C4-2B (cell line): ENCODE measurements at regions not wholly inside any gene's neighbourhood (a gene's known extent, or its start where the extent isn't known, plus 50 kb on each side); places are given as distances from the start of the nearest gene placed in this dataset.

Experiments used
- ZFX ChIP-seq: fragments of 450-650 bp; IDR thresholded peaks from 2 replicates; pipeline ENCODE4 v1.6.1; 2017
- TF ChIP-seq, protein P1 (sequence below): fragments of 450-650 bp; conservative IDR thresholded peaks from 2 replicates; pipeline ENCODE4 v1.5.1; 2017; ENCODE audit warnings: mild to moderate bottlenecking

DNA sequence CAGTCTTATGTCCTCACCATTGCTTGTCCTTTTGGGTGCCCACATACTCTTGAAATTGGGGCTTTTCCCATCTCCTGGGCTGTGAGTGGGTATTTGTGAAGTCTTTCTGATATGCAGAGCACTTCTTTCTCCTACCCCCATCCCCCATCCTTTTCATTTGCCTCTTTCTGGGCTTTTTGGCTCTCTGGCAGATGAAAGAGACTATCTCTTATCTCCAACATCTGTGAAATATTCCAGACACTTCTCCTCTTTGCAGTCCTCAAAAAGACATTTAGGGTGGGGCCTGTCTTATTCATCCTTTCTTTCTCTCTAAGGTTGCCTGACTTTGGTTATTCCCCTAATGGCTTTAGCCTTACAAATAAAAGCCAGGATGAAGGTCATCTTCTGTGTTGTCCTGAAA is 462.2 kb upstream of the MKI67 start:
- TF ChIP-seq, protein P1, sequence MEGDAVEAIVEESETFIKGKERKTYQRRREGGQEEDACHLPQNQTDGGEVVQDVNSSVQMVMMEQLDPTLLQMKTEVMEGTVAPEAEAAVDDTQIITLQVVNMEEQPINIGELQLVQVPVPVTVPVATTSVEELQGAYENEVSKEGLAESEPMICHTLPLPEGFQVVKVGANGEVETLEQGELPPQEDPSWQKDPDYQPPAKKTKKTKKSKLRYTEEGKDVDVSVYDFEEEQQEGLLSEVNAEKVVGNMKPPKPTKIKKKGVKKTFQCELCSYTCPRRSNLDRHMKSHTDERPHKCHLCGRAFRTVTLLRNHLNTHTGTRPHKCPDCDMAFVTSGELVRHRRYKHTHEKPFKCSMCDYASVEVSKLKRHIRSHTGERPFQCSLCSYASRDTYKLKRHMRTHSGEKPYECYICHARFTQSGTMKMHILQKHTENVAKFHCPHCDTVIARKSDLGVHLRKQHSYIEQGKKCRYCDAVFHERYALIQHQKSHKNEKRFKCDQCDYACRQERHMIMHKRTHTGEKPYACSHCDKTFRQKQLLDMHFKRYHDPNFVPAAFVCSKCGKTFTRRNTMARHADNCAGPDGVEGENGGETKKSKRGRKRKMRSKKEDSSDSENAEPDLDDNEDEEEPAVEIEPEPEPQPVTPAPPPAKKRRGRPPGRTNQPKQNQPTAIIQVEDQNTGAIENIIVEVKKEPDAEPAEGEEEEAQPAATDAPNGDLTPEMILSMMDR = no peak
- no peak for TF ChIP-seq ZFX
